Glomerular visceral epithelial cell (primary cell): ENCODE measurements at regions not wholly inside any gene's neighbourhood (a gene's known extent, or its start where the extent isn't known, plus 50 kb on each side); places are given as distances from the start of the nearest gene placed in this dataset.

Experiments used
- DNase-seq: peaks from one replicate; pipeline ENCODE4 v3.0.0-alpha.2; 2016; ENCODE audit errors: extremely low spot score

DNA sequence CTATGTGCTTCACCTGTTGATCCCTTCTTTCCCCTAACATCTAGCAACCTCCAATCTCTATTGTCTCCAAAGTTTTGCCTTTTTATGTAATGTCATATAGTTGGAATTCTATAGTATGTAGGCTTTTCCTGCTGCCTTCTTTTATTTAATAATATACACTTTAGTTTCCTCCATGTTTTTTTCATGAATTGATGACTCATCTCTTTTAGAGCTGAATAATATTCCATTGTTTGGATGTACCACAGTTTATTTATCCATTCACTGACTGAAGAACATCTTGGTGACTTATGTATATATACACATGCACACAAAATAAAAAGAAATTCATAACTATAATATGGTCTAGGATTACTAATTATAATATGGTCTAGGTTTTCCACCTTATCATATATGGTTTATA, 1314.2 kb downstream of the OTOL1 start:
- DNase-seq: no peak

- DNase-seq: no peak
Measured at GRCh38 chr3:162842549-162843216, 1346.1 kb downstream of the OTOL1 start.

- DNase-seq: no peak
Measured at GRCh38 chr3:162845918-162846317, 1349.3 kb downstream of the OTOL1 start.

DNA sequence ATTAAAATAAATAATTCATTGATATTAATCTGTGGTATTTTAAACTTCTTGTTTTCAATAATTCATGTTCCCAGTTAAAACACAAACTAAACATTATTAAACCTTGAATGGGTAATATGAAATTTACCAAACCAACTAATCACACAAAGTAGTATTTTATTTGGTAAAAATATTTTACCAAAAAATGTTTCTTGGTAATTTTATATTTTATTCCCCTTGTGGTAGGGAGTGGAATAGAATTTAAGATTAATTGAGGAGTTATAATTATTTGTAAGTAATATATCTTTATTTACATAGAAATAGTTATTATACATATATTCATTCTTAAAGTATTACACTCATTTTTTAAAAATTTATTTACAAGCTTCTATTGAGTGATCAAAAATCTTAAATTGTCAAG, 1350.9 kb downstream of the OTOL1 start:
- DNase-seq: no peak

- DNase-seq: no peak
Measured at GRCh38 chr3:162863579-162863978, 1367.0 kb downstream of the OTOL1 start.

DNA sequence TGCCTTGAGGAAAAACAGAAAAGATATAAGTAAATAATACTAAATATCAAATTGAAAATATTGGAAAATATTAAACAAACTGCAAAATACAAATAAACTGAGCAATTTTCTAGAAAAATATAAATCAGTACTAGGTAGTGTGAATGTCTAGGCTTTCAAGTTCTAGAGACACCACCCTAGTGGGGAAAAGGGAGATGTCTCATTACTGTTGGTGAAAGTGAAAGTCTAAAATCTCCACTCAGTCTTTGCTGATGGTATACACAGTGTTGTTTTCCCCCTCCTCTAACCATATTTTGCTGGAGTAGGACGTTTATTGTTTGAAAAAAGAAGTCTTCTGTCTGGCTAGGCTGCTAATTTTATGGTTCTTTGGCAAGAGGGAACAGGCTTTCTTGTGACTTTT, 1368.9 kb downstream of the OTOL1 start:
- DNase-seq: no peak

DNA sequence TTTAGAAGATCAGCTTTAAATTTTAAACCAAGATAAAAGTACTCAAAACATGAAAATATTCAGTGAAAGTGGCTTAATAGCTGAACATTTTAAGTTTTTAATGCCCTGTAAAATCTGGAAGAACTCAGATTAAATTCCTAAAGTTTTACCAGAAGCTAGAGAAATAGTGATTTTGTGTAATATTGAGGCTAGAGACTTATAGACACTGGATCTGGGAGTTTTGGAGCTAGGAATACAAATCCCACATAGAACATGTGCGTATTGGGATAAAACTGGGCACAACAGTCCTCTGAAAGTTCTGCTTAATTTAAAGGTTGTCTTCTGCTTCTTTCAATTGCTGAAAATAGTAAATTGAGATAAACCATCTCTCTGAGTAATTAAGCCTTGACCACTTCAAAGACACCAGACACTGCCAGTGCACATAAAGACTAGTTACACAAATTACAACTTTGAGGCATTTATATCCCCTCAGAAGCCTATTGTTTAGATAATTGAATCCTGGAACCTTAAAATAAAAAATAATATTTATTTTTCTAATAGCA, 1382.5 kb downstream of the OTOL1 start:
- no peak for DNase-seq

DNA sequence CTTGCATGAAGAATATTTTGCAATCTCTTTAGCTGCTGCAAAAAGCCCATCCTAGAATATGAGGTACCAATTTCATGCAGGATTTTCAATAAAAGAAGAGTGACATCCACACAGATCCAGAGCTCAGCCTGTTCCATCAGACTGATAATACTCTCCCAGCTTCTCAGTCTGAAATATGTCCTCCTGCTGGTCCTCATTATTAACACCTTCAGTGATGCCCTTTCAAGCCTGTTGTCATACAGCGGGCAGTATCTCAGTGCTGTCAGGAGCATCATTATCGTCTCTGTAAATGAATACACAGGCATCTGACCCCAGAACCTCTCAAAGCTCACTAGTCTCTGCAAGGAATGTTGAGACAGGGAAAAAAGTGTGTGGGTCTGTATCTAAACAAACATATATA, 1387.8 kb downstream of the OTOL1 start:
- DNase-seq: no peak

DNA sequence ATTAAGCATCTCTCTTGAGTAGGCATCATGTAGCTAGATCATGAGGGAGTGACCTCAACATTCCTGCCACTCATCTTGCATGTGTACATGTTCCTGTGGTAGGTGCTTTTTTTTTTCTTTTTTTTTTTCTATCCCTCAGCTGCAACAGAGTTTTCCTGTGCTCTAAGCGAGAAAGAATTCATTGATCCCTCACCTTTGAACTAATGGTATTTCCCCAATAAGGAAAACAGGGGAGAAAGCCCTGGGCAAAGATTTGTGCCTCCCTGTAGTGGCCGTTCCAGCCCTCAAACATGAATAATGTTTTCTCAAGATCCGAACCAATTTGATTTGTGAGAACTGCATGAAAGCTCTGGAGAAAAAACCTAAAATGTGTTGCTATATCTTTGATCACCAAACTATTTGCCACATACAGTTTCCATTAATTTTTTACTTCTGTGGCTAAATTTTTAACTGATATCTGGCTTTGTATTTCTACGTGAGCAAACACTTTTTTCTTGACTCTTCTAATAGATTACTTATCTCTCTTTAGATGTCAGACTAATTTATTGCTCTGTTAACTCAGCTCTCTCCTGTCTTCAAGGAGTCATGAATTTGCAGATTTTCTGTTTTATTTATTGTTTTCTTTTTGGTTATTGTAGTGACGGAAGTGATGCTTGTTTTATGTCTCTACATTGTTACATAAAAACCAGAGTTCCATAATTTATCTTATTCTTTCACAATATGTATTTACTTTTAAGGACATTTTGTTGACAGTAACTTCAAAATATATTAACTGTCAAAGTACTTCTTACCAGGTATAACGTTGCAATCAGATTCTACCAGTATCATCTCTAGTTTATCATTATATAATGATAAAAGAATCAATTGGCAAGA, 1396.5 kb downstream of the OTOL1 start:
- DNase-seq: peak; percentile 53

- DNase-seq: no peak
Measured at GRCh38 chr3:162897291-162897690, 1400.7 kb downstream of the OTOL1 start.

DNA sequence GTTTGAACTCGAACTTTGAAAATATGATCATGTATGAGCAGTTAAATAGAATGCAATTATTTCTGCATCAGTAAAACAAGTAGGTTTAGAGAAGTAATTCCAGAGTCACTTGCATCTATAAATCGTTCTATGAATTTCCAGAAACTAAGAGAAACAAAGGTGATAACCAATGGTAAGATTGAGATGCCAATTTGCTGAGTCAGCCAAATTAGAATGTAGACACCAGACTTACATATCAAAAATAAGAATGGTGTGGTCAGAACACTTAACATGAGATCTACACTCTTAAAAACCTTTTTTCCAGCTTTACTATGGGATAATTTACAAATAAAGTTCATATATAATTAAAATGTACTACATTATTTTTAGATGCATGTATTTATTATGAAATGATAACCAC, 1435.9 kb downstream of the OTOL1 start:
- DNase-seq: no peak

- DNase-seq: no peak
Measured at GRCh38 chr3:162933656-162934055, 1437.0 kb downstream of the OTOL1 start.

GRCh38 chr3:162936706-162937105, 1440.1 kb downstream of the OTOL1 start:
- no peak for DNase-seq

- DNase-seq: no peak
Measured at GRCh38 chr3:162938083-162938482, 1441.5 kb downstream of the OTOL1 start.

- DNase-seq: no peak
Measured at GRCh38 chr3:162945626-162946025, 1449.0 kb downstream of the OTOL1 start.

DNA sequence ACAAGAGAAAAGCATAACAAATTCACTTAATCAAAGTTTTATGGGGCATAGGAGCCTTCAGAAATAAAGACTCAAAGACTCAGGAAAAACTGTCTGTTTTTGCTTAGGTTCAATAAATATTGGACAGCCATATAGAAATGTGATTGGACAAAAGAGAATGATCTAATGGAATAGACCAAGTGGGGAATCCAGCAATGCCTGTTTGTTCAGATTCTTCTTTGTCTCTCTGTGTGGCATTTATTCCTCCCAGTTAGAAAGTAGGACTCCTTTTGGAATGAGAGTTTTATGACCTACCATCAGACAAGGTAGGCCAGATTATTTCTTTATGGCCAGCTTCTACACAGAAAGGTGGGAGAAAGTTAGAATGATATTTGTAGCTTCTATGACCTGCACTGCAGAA, 1460.1 kb downstream of the OTOL1 start:
- no peak for DNase-seq

DNA sequence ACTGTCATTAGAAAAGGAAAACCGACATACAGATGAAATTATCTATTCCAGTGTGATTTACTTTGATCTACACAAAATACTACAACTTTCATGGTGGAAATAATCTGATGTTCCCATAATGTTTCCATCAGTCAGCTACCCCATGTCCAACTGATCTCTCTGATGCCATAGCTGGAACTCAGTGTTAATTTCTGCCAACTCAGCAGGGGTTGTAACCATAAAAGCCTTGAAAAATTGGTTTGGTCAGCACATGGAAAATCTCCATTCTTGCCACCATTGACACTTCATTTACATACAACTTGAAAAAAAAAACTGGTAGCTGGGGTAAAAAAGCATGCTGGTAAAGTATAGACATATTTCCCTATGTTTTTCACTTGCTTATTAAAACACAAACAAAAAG, 1463.7 kb downstream of the OTOL1 start:
- DNase-seq: no peak

DNA sequence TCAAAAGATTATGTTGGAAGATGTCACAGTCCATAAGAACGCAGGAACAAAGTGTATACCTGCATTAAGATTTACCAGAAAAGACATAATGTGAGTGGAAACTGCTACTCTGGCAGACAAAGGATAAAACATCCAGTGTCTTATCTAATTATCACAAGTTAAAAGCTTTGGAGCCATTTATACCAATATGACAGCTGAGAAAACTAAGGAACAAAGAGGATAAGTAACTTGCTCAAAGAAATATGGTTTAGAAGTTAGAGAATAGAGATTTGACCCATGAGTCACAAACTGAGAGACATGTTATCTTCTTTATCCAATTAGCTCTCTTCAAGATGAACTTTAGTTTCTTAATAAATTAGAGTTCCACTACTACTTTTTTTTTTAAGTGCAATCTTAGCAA, 1473.7 kb downstream of the OTOL1 start:
- DNase-seq: no peak

DNA sequence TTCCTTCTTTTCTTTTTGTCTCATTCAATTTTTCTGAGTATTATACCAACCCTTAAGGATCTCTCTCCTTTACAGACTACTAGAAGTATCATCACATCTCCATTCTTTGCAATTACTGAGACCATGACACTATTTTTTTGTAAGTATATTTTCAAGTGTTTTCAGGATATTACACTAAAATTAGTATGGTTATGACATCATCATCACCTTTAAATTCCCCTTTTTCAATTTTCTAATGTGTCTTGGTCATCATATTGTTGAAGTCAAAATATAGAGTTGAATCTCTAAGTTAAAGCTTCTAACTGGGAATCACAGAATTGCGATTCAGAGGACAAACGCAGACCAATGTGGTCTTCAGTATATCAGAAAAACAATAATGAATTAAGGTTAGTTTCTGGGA, 1475.1 kb downstream of the OTOL1 start:
- DNase-seq: no peak

DNA sequence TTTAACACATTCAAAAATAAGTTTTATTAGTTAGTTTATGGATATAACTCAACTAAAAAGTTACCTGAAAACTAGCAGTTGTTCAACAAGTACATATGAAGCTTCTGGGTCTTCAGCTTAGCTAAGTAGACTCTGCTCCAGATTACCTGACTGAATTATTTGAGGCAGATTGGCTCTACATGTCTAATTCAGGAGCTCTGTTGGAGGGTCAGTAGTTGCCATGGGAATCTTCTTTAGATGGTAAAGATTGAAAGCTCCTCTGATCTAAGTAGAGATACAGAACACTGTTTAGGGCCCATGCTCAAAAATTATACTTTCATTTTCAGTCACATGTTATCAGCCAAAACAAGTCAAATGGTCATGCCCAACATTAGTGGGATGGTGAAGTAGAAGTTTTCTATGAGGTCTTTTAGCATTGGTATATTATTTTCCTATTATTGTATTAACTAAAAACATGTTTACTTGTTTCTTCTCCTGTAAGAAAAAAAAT, 1476.9 kb downstream of the OTOL1 start:
- no peak for DNase-seq

- no peak for DNase-seq
Measured at GRCh38 chr3:162978136-162978535, 1481.5 kb downstream of the OTOL1 start.

DNA sequence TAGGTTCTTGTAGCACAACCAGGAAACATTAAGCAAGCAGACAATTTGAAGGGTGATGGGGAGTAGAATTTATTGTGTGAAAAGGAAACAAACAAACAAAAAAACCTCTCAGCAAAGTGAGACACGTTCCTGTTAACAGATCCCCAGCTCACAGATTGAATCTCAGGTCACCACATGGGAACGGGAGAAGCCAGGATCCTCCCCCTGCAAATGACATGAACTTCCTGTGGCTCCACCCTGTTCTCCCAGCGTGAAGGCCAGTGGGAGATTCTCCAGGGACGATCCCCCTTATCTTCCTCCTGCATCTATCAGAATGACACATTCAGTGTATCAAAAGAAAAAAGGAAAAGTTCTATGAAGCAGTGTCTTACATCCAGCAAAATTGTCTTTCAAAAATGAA, 1488.1 kb downstream of the OTOL1 start:
- DNase-seq: no peak
